ENCODE measurements at regions not wholly inside any gene's neighbourhood (a gene's known extent, or its start where the extent isn't known, plus 50 kb on each side); places are given as distances from the start of the nearest gene placed in this dataset.
"Not testable (repeated sequence)": the region's sequence is repeated elsewhere in the genome, so short reads cannot be mapped to it uniquely, and the experiment has no call there.

- DNase-seq, result no peak
These were observed 130.1 kb upstream of the ZEB1 start for GRCh38 chr10:31188792-31189406.

GRCh38 chr10:31190488-31190887, 128.5 kb upstream of the ZEB1 start:
- DNase-seq, result no peak

DNA sequence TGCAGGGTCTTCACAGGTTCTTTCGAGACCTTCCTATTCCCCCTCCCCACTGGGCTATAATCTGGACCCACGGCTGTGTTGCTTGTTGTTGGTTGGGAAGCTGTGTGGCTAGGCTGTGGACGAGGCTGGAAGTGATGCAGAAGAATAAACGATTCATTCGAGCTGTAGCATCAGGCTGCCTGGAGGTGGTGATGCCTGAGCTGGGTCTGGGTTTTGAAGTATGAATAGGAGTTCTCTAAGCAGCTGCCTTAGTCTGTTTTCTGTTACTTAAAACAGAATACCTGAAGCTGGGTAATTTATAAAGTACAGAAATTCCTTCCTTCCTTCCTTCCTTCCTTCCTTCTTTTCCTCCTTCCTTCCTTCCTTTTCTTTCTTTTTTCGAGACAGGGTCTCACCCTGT, 126.5 kb upstream of the ZEB1 start:
- DNase-seq, result no peak

DNA sequence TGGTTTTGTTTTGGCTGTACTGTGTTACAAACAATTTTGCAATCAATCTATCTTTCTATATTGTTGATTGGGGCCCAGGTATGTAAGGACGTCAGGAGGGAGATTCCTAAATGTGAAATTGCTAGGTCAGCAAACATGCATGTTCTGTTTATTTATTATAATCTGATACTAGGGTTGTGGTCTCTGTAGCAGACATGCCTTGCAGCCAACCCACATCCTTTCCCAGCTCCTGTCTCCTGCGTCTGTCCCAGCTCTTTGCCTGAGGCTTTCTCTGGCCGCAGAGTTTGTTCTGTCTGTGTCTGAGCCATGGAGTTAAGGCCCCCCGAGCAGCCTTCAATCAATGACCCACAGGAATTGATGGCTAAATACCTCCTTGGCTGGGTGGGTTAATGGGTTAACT, 124.0 kb upstream of the ZEB1 start:
- no peak for DNase-seq

DNA sequence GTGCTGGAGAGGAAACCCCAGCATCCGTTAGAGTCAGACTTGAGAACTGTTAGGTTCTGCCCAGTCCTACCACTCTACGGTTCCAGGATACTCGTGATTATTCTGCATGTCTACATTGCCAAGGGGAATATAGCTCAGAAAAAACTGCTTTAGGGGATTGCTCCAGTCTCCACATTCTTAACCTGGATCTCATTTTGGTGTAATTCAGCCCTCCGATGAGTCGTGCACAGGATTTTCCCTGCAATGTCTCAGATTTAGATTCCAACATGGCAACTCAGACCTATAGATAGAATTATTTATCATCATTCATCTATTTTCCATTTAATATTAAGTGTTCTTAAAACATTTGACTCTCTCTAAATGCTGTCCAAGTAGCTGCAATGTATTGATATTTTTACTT, 121.1 kb upstream of the ZEB1 start:
- no peak for DNase-seq

GRCh38 chr10:31204090-31204489, 114.9 kb upstream of the ZEB1 start:
- no peak for DNase-seq

- no peak for DNase-seq
These were observed 111.4 kb upstream of the ZEB1 start for GRCh38 chr10:31207636-31208035.

GRCh38 chr10:31209478-31209877, 109.5 kb upstream of the ZEB1 start:
- peak in 1 of 2 donors; percentile 1 for DNase-seq

DNA sequence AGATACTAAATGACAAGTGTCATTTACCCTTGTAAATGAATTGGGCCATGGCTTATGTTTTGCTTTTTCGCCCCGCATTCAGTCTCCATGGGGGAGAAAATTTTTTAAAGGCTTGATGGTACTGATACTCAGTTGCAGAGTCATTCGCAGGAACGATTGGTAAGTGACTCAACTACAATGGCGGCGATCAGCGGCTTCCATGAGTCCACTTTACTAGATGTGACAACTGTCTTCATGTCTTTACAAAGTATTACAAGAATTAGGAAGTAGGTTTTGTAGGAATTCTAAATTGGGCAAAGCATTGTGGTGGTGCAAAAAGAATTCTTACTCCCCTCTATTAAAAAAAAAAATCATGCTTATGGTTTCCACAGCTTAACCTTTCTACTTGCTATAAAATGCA, 108.8 kb upstream of the ZEB1 start:
- no peak for DNase-seq

GRCh38 chr10:31213959-31214358, 105.1 kb upstream of the ZEB1 start:
- no peak for DNase-seq

DNA sequence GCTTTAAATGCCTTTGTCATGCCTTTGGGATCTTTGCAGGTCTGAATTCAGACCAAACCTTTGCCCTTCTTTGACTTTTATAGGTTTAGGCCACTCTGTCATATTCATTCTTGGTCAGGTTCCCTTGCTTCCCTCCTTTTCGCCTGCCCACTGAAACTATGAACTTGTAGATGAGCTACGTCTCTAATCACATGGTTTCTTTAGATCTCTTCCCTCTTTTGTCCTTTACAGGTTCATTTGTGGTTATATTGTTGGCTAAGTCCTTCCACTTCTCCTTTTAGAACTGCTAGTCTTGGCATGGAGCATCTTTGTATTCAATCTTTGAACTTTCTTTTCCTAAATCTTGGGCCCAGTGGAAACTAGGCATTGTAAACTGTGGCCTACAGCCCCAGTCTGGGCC, 104.0 kb upstream of the ZEB1 start:
- peak in 1 of 2 donors; percentile 7 for DNase-seq

- no peak for DNase-seq
These were observed 99.7 kb upstream of the ZEB1 start for GRCh38 chr10:31219306-31219705.

DNA sequence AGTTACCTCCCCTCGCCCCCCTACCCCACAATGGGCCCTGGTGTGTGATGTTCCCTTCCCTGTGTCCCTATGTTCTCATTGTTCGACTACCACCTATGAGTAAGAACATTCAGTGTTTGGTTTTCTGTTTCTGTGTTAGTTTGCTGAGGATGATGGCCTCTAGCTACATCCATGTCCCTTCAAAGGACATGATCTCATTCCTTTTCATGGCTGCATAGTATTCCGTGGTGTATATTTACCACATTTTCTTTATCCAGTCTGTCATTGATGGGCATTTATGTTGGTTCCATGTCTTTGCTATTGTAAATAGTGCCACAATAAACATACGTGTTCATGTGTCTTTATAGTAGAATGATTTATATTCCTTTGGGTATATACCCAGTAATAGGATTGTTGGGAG, 90.2 kb upstream of the ZEB1 start:
- not testable (repeated sequence) for DNase-seq

GRCh38 chr10:31239961-31240360, 79.1 kb upstream of the ZEB1 start:
- no peak for DNase-seq

GRCh38 chr10:31242902-31243301, 76.1 kb upstream of the ZEB1 start:
- peak in 1 of 2 donors; percentile 28 for DNase-seq

DNA sequence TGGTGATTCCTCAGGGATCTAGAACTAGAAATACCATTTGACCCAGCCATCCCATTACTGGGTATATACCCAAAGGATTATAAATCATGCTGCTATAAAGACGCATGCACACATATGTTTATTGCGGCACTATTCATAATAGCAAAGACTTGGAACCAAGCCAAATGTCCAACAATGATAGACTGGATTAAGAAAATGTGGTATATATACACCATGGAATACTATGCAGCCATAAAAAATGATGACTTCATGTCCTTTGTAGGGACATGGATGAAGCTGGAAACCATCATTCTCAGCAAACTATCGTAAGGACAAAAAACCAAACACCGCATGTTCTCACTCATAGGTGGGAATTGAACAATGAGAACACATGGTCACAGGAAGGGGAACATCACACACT, 67.9 kb upstream of the ZEB1 start:
- not testable (repeated sequence) for DNase-seq

DNA sequence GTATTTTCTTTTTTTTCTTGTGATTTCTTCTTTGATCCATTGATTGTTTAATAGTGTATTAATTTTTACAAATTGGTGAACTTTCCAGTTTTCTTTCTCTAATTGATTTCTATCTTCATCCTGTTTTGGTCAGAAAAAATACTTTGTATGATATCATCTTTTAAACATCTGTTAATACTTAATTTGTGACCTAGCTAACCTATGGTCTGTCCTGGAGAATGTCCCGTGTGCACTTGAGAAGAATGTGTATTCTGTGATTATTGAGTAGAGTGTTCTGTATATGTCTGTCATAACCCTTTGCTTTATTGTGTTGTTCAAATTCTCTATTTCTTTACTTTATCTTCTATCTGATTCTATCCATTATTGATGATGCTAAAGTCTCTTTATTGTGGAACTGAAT, 65.8 kb upstream of the ZEB1 start:
- no peak for DNase-seq

GRCh38 chr10:31261511-31262311, 57.3 kb upstream of the ZEB1 start:
- no peak for DNase-seq

GRCh38 chr10:31262672-31263071, 56.3 kb upstream of the ZEB1 start:
- no peak for DNase-seq

GRCh38 chr10:31263903-31264302, 55.1 kb upstream of the ZEB1 start:
- DNase-seq, result no peak

GRCh38 chr10:31268444-31269303, 50.3 kb upstream of the ZEB1 start:
- no peak for DNase-seq
